Type B pancreatic cell (in vitro differentiated cells): ENCODE measurements at regions not wholly inside any gene's neighbourhood (a gene's known extent, or its start where the extent isn't known, plus 50 kb on each side); places are given as distances from the start of the nearest gene placed in this dataset.

Source experiments
- DNase-seq: peaks from one replicate; pipeline ENCODE4 v3.0.0; 2021; ENCODE audit warnings: mixed read lengths; ENCODE audit not compliant: unreplicated experiment; ENCODE audit errors: extremely low spot score
- H3K27ac Mint-ChIP-seq: 2 replicates; pipeline ENCODE4 v1.8.0; 2021; ENCODE audit warnings: mild to moderate bottlenecking, mixed read lengths
- H3K27me3 Mint-ChIP-seq: 2 replicates; pipeline ENCODE4 v1.8.0; 2021; ENCODE audit warnings: mixed read lengths
- H3K36me3 Mint-ChIP-seq: 2 replicates; pipeline ENCODE4 v1.8.0; 2021; ENCODE audit warnings: mixed read lengths
- H3K4me1 Mint-ChIP-seq: one replicate; pipeline ENCODE4 v1.8.0; 2021; ENCODE audit warnings: mixed read lengths; ENCODE audit not compliant: unreplicated experiment
- H3K4me3 Mint-ChIP-seq: 2 replicates; pipeline ENCODE4 v1.8.0; 2021; ENCODE audit warnings: mild to moderate bottlenecking, mixed read lengths
- H3K9me3 Mint-ChIP-seq: 2 replicates; pipeline ENCODE4 v1.8.0; 2021; ENCODE audit warnings: mixed read lengths
- CTCF ChIP-seq: fragments of 200-600 bp; sonication (generic); conservative IDR thresholded peaks from 2 replicates; pipeline ENCODE4 v1.5.0; 2021; ENCODE audit warnings: antibody characterized with exemption, mild to moderate bottlenecking

- TF ChIP-seq CTCF = no peak
- Mint-ChIP-seq H3K27ac (no peak overlapping the region), H3K36me3 (no peaks in the 10 kb centered on the region), H3K4me1 (no peaks in the 10 kb centered on the region), H3K4me3 (no peak overlapping the region), H3K27me3 (peaks cover 2% of the 10 kb centered on the region), H3K9me3 (no peaks in the 10 kb centered on the region)
- no peak for DNase-seq
Observed at GRCh38 chr13:107075576-107075975, 507.6 kb upstream of the ARGLU1 start.

- no peak for DNase-seq
- H3K27ac Mint-ChIP-seq = no peak overlapping the region
- H3K27me3 Mint-ChIP-seq = peaks cover 2% of the 10 kb centered on the region
- no peak overlapping the region for H3K4me3 Mint-ChIP-seq
- no peaks in the 10 kb centered on the region for H3K4me1 Mint-ChIP-seq
- TF ChIP-seq CTCF = no peak
- H3K9me3 Mint-ChIP-seq = no peaks in the 10 kb centered on the region
- no peaks in the 10 kb centered on the region for H3K36me3 Mint-ChIP-seq
Observed at GRCh38 chr13:107070792-107071191, 502.9 kb upstream of the ARGLU1 start.

GRCh38 chr13:107069108-107069776 lies 501.3 kb upstream of the ARGLU1 start:
- no peaks in the 10 kb centered on the region for H3K36me3 Mint-ChIP-seq
- TF ChIP-seq CTCF = no peak
- no peak overlapping the region for H3K27ac Mint-ChIP-seq
- H3K9me3 Mint-ChIP-seq = no peaks in the 10 kb centered on the region
- DNase-seq = no peak
- no peak overlapping the region for H3K4me3 Mint-ChIP-seq
- H3K27me3 Mint-ChIP-seq = no peaks in the 10 kb centered on the region
- peaks cover 3% of the 10 kb centered on the region for H3K4me1 Mint-ChIP-seq

GRCh38 chr13:107067381-107067780 lies 499.4 kb upstream of the ARGLU1 start:
- Mint-ChIP-seq H3K27me3 (no peaks in the 10 kb centered on the region), H3K27ac (no peak overlapping the region), H3K36me3 (no peaks in the 10 kb centered on the region), H3K4me1 (peaks cover 3% of the 10 kb centered on the region), H3K4me3 (no peak overlapping the region), H3K9me3 (no peaks in the 10 kb centered on the region)
- DNase-seq = no peak
- TF ChIP-seq CTCF = no peak

- Mint-ChIP-seq H3K9me3 (no peaks in the 10 kb centered on the region), H3K4me3 (no peak overlapping the region), H3K27ac (no peak overlapping the region), H3K27me3 (no peaks in the 10 kb centered on the region), H3K36me3 (no peaks in the 10 kb centered on the region), H3K4me1 (peaks cover 3% of the 10 kb centered on the region)
- DNase-seq = no peak
- TF ChIP-seq CTCF = no peak
Observed at GRCh38 chr13:107066355-107066754, 498.4 kb upstream of the ARGLU1 start.

- Mint-ChIP-seq H3K4me1 (peaks cover 3% of the 10 kb centered on the region), H3K36me3 (no peaks in the 10 kb centered on the region), H3K4me3 (no peak overlapping the region), H3K27ac (no peak overlapping the region), H3K27me3 (no peaks in the 10 kb centered on the region), H3K9me3 (no peaks in the 10 kb centered on the region)
- no peak for DNase-seq
- TF ChIP-seq CTCF = no peak
Observed at GRCh38 chr13:107065036-107065435, 497.1 kb upstream of the ARGLU1 start.
